ENCODE measurements at regions not wholly inside any gene's neighbourhood (a gene's known extent, or its start where the extent isn't known, plus 50 kb on each side); places are given as distances from the start of the nearest gene placed in this dataset.
"Not testable (repeated sequence)": the region's sequence is repeated elsewhere in the genome, so short reads cannot be mapped to it uniquely, and the experiment has no call there.

GRCh38 chr2:205867371-205867770 is 185.1 kb downstream of the NRP2 start:
- no peak for DNase-seq (ENCODE audit: low read depth)
- TF ChIP-seq CTCF (IDR thresholded peaks at IDR 0.05; ENCODE audit: low read depth, low read length, missing control alignments) = no peak

GRCh38 chr2:205865905-205866441 is 183.7 kb downstream of the NRP2 start:
- no peak for TF ChIP-seq CTCF (IDR thresholded peaks at IDR 0.05; ENCODE audit: low read depth, low read length, missing control alignments)
- H3K4me3 ChIP-seq (ENCODE audit: low read depth, low read length) = no peak overlapping the region
- no peak for DNase-seq (ENCODE audit: low read depth)

More at GRCh38 chr2:205867371-205867770, 185.1 kb downstream of the NRP2 start:
- no peak overlapping the region for H3K4me3 ChIP-seq (ENCODE audit: low read depth, low read length)

DNA sequence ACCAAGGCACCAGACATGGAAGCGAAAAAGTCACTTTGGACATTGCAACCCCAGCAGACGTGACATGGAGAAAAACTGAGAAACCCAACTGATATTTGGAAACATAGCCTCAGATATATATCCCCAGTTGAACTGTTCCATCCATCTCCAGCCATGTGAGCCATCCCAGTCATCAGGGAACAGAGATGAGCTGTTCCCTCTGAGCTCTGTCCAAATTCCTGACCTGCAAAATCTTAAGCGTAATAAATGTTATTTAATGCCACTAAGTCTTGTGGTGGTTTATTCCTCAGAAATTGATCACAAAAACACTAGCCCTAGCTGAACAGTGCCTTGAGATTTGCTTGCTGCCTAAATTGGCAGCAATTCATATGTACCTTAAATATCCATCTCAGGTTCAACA is 182.8 kb downstream of the NRP2 start:
- TF ChIP-seq CTCF (IDR thresholded peaks at IDR 0.05; ENCODE audit: low read depth, low read length, missing control alignments) = no peak
- no peak for DNase-seq (ENCODE audit: low read depth)
- no peak overlapping the region for H3K4me3 ChIP-seq (ENCODE audit: low read depth, low read length)

GRCh38 chr2:205864491-205864890 is 182.2 kb downstream of the NRP2 start:
- no peak for DNase-seq (ENCODE audit: low read depth)

DNA sequence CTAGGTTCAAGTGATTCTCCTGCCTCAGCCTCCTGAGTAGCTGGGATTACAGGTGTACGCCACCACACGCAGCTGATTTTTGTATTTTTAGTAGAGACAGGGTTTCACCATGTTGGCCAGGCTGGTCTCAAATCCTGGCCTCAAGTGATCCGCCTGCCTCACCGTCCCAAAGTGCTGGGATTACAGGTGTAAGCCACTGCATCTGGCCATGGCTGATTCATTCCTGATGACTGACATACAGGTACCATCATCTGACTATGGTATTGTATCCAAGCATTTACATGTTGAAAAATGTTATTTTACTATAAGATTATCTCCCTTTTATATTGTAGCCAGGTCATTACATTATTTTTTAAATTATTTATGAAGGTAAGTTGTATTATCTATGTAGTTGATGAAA is 180.5 kb downstream of the NRP2 start:
- not testable (repeated sequence) for DNase-seq (ENCODE audit: low read depth); H3K4me3 ChIP-seq (ENCODE audit: low read depth, low read length)

More at GRCh38 chr2:205864491-205864890, 182.2 kb downstream of the NRP2 start:
- H3K4me3 ChIP-seq (ENCODE audit: low read depth, low read length) = no peak overlapping the region
- no peak for TF ChIP-seq CTCF (IDR thresholded peaks at IDR 0.05; ENCODE audit: low read depth, low read length, missing control alignments)

DNA sequence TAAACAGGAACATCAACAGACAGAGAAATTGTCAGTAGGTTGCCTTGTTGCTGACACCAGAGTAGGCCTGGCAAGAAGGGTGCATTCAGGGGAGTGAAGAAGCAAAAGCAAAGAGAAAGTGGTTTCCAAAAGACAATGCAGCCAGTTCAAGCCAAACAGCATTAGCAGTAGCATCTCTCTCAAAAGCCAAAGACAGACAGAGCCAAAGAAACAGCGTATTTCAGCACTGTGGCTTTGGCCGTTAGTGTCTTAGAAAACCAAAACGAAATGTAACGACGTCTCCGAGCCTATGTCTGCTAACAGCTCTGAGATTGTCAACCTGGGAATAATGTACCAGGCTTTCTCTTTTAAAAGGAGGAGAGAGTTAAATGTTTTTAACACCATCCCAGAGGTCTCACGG is 178.6 kb downstream of the NRP2 start:
- DNase-seq (ENCODE audit: low read depth) = no peak
- TF ChIP-seq CTCF (IDR thresholded peaks at IDR 0.05; ENCODE audit: low read depth, low read length, missing control alignments) = no peak
- no peak overlapping the region for H3K4me3 ChIP-seq (ENCODE audit: low read depth, low read length)

DNA sequence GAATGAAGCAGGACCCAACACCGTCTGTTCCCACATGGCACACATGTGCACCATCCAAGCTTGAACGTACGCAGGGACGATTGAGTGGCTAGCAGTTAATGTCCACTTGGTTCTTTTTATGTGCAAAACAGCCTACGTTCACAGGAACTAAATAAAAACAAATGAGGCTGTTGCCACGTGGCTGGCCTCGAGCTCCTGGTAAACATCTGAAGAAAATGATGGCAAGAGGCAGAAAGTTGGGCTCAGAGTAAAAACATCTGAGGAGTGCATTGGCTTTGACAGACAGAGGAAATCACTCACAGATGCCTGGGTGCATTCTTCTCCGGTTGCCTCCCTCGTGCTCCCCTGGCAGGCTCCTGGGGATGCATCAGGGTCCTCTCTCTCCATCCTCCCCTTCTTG is 177.9 kb downstream of the NRP2 start:
- TF ChIP-seq CTCF (IDR thresholded peaks at IDR 0.05; ENCODE audit: low read depth, low read length, missing control alignments) = no peak
- no peak overlapping the region for H3K4me3 ChIP-seq (ENCODE audit: low read depth, low read length)
- no peak for DNase-seq (ENCODE audit: low read depth)

All from GM12864 (cell line).